Esophagus mucosa (tissue), 1 donor: ENCODE measurements at regions not wholly inside any gene's neighbourhood (a gene's known extent, or its start where the extent isn't known, plus 50 kb on each side); places are given as distances from the start of the nearest gene placed in this dataset.

Source experiments
- ATAC-seq: fragments of 200-7000 bp; cut with Tn5 transposase; one replicate; pipeline ENCODE4 v1.9.1; 2020
- donor health status: DM: yes; HTN: yes; CAD: no.

DNA sequence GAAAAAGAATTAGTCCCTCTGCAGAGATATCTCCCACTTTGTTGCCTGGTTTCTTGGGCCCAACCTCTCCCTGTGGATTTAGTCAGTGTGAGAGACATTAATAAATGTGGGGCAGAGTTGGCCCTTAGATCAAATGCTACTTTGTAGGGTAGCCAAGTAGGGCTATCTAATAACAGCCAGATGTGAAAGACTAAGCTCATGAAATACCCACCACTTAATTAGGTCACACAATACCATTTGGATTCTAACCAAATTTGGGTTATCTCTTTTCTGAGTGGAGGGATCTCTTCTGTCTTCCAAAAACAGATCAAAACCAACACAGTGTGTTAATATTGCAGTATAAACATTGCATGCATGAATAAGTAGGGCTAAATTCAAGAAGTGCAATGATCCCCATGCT is 626.8 kb upstream of the ZEB2 start:
- no peak for ATAC-seq

DNA sequence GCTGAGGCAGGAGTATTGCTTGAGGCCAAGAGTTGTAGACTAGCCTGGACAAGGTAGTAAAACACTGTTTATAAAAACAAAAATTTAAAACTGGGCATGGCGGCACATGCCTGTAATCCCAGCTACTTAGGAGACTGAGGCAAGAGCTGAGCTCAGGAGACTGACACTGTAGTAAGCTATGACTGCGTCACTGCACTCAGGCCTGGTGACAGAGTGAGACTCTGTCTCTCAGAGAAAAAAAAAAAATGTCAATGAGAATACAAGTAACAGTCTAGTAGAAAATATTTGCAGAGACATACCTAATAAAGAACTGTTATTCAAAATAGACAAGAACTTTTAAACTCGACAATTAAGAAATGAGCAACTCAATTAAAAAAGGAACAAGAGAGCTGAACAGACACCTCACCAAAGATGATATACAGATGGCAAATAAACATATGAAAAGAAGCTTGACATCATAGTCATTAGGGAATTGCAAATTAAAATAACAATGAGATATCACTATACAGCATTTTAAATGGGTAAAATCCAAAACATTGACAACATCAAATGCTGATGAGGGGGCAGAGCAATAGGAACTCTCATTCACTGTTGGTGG is 624.3 kb upstream of the ZEB2 start:
- no peak for ATAC-seq

DNA sequence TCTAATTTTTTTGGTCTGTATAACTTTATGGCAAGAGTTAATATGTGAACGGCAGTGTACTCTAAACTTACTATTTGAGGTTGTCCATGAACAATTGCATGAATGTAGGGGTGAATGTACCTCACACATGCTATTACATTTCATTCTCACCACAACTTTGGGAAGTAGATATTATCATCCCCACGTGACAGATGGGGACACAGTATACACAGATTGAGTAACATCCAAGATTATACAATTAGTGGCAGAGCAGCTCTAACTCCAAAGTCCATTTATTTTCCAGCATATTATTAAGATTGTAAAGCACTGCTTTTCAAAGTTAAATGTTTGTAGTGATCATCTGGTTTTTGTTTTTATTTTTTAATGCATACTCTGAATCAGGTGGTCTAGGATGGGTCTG is 622.1 kb upstream of the ZEB2 start:
- no peak for ATAC-seq

DNA sequence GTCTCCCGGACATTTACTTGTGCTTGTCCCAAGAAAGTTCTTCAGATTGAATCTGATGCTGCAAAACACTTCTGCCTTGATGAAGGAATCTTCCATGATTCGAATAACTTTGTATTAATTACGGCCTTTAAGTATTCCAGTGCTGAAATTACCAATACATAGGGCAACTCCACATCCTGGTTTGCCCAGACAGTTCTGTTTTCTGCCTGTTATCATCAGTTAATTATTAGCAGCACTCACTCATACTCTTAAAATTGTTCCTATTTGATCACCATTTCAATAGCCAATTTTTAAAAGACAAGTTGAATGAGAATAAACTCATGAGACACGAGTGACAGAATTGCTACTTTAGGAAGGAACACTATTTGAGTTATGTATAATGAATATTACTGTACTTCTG is 620.7 kb upstream of the ZEB2 start:
- no peak for ATAC-seq

DNA sequence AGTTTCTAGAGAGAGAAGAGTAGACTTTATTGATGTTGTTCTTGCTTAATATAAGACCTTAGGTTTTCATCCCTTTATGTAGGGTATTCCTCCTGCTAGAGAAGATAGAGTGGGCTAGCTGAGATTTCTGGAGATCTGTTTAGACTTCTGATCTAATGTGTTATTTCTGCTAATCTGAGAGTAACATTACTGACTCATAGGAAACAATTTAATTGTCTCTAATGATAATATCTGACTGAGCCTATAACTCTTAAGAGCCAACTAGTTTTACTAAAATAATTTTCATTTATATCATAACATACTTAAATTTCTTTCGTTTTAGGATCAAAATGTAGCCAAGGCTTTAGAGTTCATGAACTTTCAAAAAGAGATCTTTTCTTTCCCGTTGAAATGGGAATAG is 618.7 kb upstream of the ZEB2 start:
- no peak for ATAC-seq

DNA sequence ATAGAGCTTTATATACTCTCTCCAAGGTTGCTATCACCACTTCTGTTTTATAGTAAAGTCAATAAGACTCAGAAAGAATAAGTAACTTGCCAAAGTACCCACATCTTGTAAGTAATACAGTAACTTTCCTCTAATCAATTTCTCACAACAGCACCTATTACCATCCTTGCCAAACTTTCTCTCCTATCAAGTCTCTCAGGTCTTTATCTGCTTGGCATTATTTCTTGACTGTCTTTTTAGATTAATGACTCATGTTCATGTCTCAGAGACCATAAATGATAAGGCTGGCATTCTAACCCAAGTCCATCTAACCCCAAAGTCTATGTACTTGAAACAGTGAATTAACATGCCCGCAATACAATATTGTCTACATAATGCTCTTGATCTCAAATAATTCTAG is 618.0 kb upstream of the ZEB2 start:
- no peak for ATAC-seq

DNA sequence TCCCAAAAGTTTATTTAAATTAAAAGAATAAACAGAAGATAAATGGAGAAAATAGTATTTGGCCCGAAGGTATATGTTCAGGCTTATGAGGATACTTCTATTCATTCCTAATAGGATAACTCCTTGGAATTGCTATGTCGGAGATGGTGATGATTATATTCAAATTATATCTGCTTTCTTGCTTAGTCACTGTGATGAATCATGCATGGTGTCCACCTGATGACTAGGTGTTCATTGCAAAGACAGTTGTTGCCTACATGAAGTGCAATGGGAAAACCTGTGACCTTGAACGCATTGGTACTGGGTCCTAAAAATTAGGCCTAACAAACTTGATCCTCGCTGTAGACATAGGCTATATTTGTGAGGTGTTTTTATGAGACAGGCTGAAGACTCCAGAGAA is 617.3 kb upstream of the ZEB2 start:
- ATAC-seq, result no peak

DNA sequence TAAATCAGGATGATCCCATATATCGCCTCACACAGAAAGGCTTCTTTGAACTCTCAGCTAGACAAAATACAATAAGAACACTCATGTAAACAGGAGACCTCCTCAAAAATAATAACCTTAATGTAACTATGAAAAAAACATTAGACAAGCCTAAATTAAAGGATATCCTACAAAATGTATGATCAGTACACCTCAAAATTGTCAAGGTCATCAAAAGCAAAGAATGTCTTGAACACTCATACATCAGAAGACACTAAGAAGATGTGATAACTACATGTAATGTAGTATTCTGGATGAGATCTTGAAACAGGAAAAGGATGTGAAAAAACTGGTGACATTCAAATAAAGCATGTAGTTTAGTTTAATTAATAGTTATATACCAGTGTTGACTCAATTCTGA is 616.8 kb upstream of the ZEB2 start:
- ATAC-seq, result no peak

DNA sequence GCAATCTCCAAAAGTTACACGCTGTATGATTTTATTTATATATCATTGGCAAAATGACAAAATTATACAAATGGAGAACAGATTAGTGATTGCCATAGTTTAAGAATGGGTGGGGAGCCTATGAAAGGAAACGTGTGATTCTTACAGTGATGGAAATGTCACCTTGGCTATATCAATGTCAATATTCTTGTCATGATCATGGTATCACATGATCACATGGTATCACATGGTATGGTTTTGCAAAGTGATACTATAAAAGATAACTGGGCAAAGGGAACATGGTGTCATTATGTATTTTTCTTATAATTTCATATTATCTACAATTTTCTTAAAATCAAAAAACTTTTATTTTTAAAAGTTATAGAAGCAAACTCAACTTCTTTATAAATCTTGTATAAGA is 606.2 kb upstream of the ZEB2 start:
- ATAC-seq, result no peak

DNA sequence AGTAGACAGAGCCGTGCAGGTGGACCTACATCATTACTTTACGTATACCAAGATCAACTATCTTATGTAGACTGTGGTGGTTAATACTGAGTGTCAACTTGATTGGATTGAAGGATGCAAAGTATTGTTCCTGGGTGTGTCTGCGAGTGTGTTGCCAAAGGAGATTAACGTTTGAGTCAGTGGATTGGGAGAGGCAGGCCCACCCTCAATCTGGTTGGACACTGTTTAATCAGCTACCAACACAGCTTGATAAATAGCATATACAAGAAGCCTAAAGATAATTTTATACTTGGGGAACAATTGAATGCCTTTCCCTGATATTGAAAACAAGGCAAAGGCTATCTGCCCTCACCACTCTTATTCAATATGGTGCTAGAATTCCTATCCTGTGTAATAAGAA is 604.2 kb upstream of the ZEB2 start:
- ATAC-seq, result no peak

DNA sequence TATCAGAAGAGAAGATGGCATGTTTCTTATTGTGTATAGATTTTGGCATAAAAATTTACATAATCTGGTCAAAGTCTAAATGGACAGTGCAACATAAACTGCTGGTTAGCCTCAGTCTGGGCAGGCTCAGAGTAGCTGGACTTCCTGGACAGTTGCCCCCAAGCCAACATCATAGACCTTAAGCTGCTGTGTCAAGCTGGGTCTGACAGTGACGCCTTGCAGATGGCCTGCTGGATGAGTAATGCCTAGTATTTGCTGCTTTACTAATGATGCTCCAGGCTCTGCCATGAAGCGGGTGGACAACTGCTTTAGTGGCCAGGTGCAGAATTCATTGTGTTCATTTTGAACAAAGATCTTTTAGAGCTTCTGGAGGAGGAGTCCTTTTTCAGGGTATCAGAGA is 603.7 kb upstream of the ZEB2 start:
- no peak for ATAC-seq

DNA sequence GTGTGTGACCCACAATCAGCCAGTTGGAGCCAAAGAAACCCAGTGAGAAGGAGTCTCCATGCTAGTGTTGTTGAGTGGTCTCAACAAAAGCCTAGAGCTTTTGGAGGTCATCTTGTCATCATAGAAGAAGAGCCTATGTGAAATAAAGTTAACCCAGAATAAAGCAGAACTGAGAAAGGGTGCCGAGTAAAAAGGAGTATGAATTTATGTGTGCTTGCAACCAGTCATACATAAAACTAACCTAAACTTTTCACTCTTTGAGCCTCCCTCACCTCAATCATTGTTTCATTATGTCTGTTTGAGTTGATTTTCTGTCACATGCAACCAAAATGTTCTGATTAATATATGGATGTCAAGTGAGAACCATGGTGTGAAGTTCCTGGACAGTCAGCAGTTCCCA is 599.3 kb upstream of the ZEB2 start:
- no peak for ATAC-seq

DNA sequence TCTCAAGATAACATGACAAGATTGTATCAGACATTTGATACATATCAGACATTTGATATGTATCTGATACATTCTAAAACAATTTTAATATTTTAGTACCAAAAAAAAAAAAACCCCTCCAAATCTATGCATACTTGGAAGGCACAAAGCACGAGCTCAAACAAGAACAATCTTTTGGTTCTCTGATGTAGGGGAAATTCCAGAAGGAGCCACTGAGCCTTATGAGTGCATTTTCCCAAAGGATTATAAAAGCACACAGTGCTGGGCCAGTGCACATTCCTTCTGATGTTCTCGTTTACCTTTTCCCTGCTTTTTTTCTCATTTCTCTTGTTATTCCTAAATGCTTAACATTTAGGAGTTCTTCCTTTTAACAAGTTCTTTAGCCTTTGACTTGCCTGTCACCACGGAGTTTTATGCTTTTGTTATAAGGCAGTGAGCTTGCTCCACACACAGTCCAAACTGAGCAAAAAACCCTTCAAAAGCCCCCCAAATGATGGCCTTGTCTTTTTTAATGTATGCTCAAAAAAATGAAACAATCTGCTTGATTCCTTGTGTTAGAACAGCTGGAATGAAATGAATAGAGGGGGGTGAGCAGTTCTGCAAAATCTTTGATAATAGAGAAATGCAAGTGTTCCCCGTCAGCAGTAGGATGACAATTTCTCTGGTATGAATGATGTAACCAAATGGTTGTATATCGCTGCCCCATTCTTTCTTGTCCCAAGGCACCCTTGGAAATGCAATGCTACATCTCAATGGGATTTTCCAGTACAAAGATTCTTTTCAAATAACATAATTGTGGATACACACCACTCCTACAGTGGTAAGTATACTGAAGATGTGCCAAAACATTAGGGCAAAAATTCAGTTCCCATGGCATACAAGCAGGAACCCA is 597.2 kb upstream of the ZEB2 start:
- no peak for ATAC-seq

DNA sequence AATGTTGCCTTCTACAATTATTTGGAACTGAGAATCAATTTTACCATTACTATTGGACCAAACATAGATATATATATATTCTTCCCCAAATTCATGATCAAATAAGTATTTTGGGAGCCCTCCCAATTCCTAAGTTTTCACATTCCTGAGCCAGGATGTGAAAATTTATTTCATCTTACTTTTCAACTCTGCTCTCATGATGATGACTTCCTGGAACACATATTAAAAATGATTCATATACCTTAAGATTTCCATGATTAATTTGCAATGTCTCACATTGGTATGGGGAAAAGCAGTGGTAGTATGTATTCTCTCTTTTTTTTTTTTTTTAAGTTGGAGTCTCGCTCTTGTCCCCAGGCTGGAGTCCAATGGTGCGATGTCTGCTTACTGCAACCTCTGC is 596.1 kb upstream of the ZEB2 start:
- ATAC-seq, result no peak

DNA sequence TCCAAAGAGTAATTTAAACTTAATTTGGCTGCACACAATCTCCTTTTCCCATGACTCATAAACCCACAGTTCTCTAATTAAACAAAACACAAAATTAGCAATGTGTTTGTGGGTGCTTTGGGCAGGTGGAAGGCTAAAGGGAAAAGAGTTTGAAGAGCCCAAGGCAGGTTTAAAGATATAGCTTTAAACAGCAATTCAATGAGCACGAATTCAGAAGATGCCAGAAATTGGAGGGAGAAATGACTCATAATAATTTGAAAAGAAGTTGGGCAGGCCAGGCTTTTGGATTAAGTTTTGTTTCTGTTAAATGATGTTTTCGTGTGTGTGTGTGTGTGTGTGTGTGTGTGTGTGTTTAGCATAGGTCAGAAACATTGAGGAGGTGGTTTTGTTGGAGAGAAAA is 594.8 kb upstream of the ZEB2 start:
- ATAC-seq, result no peak

DNA sequence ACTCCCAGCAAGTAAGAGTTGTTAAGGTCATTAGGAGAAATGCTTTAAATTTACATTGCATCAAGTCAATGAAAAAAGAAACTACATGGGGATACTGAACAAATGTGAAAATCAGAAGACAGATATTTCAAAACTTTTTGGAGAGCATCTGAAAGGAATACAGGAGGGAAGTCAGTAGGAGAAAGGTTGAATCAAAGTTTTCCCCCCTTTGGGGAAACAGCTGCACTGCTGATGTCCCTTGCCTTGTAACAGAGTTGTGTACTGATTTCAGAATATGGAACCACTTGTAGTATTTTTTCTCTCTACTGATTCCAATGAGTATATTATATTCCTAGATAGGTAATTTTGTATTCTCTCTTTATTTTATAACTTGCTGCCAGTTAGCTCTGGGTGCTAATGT is 592.5 kb upstream of the ZEB2 start:
- ATAC-seq, result no peak

DNA sequence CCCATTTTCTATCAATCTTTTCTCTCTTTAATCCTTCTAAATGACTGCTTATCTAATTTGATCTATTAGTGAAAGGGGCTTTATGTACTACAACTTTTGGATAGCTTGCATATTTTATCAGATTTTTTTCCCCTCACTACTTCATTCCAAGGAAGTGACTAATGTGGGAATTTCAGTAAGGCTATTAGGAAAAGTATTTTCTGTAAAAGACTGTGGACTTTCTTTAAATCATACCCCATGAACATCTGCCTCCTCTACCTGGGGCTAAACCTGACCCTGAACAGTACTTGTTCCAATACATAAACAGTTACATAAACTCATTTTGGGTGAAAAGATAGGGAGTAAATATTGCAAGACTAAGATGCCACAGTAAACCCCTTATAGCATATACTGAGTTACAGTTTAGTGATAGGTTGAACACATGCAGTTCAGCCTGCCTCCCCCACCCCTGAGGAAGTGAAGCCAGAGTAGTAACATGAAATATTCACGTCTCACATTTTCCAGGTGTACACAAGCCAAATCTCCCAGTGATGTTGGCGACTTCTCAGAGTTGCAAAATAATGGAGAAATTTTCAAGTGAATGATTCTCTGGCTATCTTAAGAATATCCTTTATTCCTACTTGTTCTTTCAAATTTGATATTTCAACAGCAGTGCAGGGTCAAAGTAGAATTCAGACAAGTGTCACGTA is 590.9 kb upstream of the ZEB2 start:
- no peak for ATAC-seq

DNA sequence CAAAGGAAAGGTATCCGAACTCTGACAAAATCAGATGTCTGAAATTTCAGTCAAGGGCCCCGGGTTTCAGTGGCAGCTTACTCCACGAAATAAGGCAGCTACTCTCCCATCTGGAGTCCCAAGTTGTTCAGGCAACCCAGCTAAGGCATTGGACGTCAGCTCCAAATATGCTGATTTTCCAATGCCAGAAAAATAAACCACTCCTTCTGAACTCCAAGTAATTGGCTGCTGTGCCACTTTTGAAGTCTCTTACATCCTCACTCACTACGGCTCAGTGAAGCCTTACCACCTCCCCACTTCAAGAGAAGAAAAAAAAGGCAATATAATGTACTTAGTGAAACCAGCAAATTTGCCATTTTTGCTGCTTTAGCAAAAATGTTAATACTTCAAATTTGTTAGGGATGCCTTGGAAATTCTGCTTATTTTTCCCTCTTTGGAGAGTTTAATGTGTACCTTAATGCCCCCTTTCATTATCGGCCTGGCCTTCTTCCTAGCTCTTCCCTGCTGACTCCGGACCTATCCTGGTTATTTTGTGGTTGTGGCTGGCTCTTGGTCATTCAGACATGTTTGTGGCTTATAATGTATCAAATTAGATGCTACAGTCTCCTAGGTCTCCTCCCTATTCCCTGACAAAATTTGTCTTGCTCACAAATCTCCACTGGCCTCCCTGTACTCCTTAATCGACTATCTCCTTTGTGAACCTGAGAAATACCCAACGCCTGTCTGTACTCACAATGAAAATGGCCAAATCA is 589.2 kb upstream of the ZEB2 start:
- ATAC-seq, result no peak

DNA sequence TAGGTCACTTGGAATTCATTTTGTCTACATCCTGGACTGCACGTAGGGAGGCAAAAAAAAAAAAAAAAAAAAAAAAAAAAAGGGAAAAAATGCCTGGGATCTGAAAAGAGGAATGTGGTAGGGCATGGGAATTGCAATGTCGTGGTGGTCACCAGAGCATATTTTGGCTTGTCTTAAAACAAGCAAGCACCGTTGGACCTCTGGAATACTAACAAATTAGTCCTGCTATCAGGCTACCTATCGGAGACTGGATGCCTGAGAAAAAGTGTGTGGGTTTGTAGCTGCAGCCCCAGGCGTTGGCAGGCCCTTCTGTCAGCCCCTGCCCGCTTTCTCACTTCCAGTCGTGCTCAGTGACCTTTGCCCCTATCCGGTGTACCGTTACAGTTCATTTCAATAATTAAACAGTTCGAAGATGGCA is 588.5 kb upstream of the ZEB2 start:
- no peak for ATAC-seq

DNA sequence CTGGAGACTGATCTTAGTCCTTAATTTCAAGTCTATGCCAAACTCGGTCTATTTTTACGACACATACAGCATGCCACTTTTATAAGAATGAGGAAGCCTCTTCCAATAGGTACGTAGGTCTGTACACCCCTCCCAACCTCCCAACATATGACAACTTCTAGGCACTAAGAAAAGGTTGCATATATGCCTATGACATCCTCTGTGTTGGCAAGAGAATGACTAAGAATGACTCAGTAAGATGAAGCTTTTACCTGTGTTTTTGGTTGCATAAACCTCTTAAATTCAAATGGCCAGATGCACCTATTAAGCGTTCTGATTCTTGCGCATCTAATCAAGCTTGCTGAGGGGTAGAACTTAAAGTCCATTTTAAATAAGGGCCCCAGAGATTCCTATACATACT is 586.4 kb upstream of the ZEB2 start:
- ATAC-seq, result peak; percentile 48

DNA sequence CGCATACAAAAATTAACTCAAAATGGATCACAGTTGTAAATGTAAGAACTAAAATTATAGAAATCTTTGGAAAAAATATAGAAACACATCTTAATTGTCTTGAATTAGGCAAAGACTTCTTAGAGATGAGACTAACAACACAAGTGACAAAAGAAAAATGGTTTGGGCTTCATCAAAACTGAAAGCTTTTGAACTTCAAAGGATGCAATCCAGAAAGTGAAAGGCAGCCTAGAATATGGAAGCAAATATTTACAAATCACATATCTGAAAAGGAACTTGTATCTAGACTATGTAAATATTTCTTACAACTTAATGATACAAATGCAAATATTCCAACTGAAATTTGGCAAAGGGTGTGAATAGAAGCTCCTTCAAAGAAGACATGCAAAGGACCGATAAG is 582.8 kb upstream of the ZEB2 start:
- ATAC-seq, result no peak

DNA sequence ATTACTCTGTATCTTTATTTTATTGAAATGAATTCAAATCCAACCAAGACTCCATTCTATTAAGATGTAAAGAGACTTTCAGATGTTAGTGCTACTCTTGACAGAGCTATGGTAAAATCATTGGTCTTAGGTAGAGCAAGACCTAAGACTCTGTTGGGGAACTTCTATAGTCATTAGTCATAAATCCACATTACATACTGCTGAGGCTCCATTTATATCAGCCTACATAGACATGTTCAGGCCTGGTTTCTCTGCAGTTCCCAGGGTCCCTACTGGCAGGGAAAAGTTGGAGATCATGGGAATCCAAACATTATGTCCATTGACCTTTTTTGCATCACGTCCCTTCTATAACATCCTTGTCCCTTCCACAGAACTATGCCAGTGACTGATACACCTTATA is 580.4 kb upstream of the ZEB2 start:
- ATAC-seq, result no peak

DNA sequence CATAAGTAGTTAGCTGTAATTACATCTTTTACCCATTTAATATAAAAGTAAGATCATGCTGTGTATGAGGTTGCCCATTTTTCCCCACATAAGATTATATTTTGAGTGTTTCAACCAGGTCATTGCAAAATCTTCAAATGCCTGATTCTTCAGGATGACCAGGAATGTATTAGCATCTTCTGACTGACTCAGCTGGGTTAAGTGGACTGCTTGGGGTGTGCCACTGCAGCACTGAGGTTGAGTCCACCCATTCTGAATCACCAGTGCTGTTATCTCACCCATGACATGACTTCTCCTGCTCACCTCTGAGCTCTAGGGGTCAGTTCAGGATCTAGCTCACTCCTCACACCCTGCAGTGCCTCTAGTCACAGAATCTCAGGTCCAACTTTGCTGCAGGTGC is 576.7 kb upstream of the ZEB2 start:
- ATAC-seq, result peak; percentile 67
